ENCODE measurements at regions not wholly inside any gene's neighbourhood (a gene's known extent, or its start where the extent isn't known, plus 50 kb on each side); places are given as distances from the start of the nearest gene placed in this dataset.

DNA sequence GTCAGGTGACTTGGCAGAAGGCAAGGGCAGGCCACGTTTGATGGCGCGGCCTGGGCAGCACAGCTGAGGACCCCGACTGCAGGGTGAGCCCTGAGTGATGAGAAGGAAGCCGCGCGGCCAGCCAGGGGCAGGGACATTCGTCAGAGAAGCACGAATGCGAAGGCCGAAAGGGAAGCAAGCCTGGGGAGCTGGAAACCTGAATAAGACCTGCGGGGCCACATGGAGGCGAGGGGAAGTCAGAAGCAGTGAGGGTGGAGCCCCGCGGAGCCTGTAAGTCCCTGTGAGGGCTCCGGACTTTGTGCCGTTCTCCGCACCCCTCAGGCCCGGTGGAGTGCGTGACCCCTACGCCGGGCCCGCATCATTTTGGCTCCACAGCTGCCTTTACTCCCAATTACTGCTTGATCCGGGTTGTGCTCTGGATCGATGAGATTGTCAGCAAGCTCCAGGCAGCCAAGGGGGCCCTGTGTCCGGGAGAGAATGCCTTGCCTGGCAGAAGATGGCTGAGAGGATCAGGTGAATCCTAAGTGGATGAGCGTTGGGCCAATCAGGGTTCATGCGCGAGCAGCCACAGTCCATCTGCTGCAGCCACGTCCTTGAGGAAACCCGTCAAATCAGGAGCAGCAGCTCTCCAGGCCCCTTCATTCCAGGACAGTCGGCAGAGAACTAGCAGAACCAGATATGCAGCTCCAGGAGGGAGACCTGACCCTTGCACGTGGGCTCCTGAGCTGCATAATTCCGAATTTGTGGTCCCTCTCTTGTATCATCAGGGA, 293.3 kb upstream of the SHH start:
- no peak for DNase-seq (ENCODE audit: low read depth)
- TF ChIP-seq, protein P1, sequence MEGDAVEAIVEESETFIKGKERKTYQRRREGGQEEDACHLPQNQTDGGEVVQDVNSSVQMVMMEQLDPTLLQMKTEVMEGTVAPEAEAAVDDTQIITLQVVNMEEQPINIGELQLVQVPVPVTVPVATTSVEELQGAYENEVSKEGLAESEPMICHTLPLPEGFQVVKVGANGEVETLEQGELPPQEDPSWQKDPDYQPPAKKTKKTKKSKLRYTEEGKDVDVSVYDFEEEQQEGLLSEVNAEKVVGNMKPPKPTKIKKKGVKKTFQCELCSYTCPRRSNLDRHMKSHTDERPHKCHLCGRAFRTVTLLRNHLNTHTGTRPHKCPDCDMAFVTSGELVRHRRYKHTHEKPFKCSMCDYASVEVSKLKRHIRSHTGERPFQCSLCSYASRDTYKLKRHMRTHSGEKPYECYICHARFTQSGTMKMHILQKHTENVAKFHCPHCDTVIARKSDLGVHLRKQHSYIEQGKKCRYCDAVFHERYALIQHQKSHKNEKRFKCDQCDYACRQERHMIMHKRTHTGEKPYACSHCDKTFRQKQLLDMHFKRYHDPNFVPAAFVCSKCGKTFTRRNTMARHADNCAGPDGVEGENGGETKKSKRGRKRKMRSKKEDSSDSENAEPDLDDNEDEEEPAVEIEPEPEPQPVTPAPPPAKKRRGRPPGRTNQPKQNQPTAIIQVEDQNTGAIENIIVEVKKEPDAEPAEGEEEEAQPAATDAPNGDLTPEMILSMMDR (IDR thresholded peaks at IDR 0.05; ENCODE audit: low read depth, low read length, missing control alignments), result no peak
- no peak overlapping the region for H3K4me3 ChIP-seq (ENCODE audit: low read depth, low read length)
- in situ Hi-C loops (cut with HindIII; ENCODE audit: low sequenced_read_pairs), result no loop called here

DNA sequence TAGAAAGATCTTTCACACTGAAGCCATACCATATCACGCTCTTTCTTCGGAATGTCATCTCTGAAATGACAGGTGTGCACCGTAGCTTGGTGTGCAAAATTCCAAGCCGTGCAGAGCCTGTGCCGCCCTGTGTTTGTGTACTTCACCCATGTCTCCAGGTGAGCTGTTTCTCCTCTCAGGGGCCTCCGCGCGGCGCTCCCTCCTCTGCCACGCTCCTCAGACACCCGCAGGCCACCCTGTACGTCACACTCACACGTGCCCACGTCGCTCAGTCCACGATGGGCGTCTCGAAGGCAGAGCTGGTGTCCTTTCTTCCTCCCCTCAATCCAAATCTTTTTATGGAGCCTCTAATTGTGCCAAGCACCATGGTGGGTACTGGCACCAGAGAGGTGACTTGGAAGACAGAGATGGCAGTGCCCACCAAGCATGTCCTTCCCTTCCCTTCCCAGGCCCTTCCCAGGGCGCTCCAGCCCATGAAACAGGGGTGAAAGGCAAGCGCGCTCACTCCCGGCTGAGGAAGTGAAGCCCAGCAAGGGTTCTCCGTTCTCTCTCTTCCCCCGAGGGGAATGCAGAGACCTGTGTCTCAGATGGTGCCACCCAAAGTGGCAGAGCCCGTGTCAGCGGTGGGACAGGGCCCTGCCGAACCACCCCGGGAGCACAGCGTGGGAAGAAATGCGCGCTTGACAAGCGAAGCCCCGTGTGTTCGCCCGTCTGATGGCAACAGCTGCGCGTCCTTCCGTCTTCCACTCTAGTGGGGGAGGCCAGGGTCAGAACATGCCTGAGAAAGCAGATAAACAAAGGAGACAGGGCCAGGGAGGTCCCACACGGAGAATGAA, 292.5 kb upstream of the SHH start:
- TF ChIP-seq, protein P1 (IDR thresholded peaks at IDR 0.05; ENCODE audit: low read depth, low read length, missing control alignments), result no peak
- in situ Hi-C loops (cut with HindIII; ENCODE audit: low sequenced_read_pairs), result no loop called here
- DNase-seq (ENCODE audit: low read depth), result no peak
- no peak overlapping the region for H3K4me3 ChIP-seq (ENCODE audit: low read depth, low read length)

DNA sequence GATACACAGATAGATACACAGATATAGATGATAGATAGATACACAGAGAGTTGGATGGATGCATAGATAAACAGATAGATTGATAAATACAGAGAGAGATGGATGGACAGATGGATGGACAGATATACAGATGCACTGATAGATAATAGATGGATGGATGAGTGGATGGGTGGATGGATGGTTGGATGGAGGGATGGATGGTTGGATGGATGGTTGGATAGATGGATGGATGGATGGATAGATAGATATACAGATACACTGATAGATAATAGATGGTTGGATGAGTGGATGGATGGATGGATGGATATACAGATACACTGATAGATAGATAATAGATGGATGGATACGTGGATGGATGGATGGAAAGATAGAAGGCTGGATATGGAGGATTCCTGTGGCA, 290.0 kb upstream of the SHH start:
- H3K4me3 ChIP-seq (ENCODE audit: low read depth, low read length), result no peak overlapping the region
- TF ChIP-seq, protein P1 (IDR thresholded peaks at IDR 0.05; ENCODE audit: low read depth, low read length, missing control alignments), result no peak
- no peak for DNase-seq (ENCODE audit: low read depth)
- in situ Hi-C loops (cut with HindIII; ENCODE audit: low sequenced_read_pairs), result no loop called here

DNA sequence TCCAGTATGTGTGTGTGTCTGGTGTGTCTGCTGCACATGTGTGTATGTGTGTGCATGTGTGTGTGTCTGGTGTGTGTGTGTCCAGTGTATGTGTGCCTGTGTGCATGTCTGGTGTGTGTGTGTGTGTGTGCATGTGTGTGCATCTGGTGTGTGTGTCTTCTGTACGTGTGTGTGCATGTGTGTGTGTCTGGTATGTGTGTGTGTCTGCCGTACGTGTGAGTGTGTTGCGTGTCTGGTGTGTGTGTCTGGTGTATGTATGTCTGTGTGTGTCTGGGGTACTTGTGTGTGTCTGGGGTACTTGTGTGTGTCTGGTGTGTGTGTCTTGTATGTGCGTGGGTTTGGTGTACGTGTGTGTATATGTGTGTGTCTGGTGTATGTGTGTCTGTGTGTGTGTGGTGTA, 289.1 kb upstream of the SHH start:
- DNase-seq (ENCODE audit: low read depth), result no peak
- no peak overlapping the region for H3K4me3 ChIP-seq (ENCODE audit: low read depth, low read length)
- in situ Hi-C loops (cut with HindIII; ENCODE audit: low sequenced_read_pairs), result no loop called here
- TF ChIP-seq, protein P1 (IDR thresholded peaks at IDR 0.05; ENCODE audit: low read depth, low read length, missing control alignments), result no peak

DNA sequence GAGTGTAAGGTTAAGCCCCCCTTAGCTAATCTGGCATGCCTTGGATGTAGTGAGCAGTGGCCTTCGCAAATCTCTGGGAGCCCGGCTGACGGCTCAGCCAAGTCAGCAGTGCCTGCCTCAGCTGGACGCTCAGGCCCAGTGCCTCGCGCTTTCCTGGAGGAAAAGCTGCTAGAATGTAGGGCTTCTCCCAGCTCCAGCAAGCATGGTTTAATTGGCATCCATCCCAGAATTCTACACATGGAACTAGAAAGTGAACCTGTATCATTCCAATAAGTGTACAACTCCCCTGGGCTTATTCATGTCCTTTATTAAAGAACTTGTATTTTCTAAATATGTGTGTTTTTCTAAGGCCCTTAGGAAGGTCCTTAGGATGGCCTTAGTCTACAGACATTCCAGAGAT, 287.8 kb upstream of the SHH start:
- no peak overlapping the region for H3K4me3 ChIP-seq (ENCODE audit: low read depth, low read length)
- in situ Hi-C loops (cut with HindIII; ENCODE audit: low sequenced_read_pairs), result no loop called here
- no peak for DNase-seq (ENCODE audit: low read depth)
- TF ChIP-seq, protein P1 (IDR thresholded peaks at IDR 0.05; ENCODE audit: low read depth, low read length, missing control alignments), result no peak

DNA sequence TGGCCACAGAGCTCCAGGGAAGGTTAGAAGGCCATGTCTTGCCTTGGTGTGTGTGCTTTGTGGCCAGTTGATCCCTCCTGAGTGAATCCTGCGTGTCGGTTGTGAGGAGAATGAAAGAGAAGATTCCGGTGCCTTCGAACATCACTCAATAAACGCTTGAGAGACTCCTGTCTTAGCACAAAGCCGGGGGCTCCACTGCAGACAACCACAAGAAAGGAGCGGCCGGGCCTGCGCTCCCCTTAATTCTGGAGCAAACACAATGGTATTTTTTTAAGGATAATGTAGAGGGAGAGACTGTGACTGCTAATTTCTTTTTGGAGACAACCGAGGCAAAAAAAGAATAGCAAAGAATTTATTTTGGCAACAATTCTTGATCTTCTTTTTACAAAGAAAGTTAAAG, 286.8 kb upstream of the SHH start:
- no peak overlapping the region for H3K4me3 ChIP-seq (ENCODE audit: low read depth, low read length)
- no peak for DNase-seq (ENCODE audit: low read depth)
- in situ Hi-C loops (cut with HindIII; ENCODE audit: low sequenced_read_pairs), result no loop called here
- TF ChIP-seq, protein P1 (IDR thresholded peaks at IDR 0.05; ENCODE audit: low read depth, low read length, missing control alignments), result no peak

Data from astrocyte of the cerebellum (primary cell).